Naive B cell (primary cell): ENCODE measurements at regions not wholly inside any gene's neighbourhood (a gene's known extent, or its start where the extent isn't known, plus 50 kb on each side); places are given as distances from the start of the nearest gene placed in this dataset.

ENCODE experiments used
- ATAC-seq, 2 donors: fragments of 150-1000 bp; cut with Tn5 transposase; 2 replicates each; pipeline ENCODE4 v1.10.0; 2021; ENCODE audit warnings: low read depth in 2 of 2, mild to moderate bottlenecking in 2 of 2, moderate library complexity in 2 of 2
- DNase-seq: peaks from one replicate; pipeline ENCODE4 v3.0.0; 2022
- H3K27ac Mint-ChIP-seq, 6 donors: one replicate each; pipeline ENCODE4 v1.8.0; 2020 to 2022; ENCODE audit warnings: mild to moderate bottlenecking in 6 of 6, mixed read lengths in 6 of 6, moderate library complexity in 5 of 6, inconsistent platforms in 2 of 6
- H3K27me3 Mint-ChIP-seq, 3 donors: one replicate each; pipeline ENCODE4 v1.8.0; 2021 to 2022; ENCODE audit warnings: mixed read lengths in 3 of 3, mild to moderate bottlenecking in 1 of 3
- H3K36me3 Mint-ChIP-seq, 2 donors: one replicate each; pipeline ENCODE4 v1.8.0; 2020 to 2022; ENCODE audit warnings: mixed read lengths in 2 of 2, inconsistent platforms in 1 of 2, mild to moderate bottlenecking in 1 of 2
- H3K4me1 Mint-ChIP-seq, 3 donors: one replicate each; pipeline ENCODE4 v1.8.0; 2020 to 2022; ENCODE audit warnings: mixed read lengths in 3 of 3, inconsistent platforms in 1 of 3, mild to moderate bottlenecking in 1 of 3, moderate library complexity in 1 of 3
- H3K4me3 Mint-ChIP-seq, 8 donors: one replicate each; pipeline ENCODE4 v1.8.0; 2020 to 2022; ENCODE audit warnings: mild to moderate bottlenecking in 8 of 8, mixed read lengths in 8 of 8, moderate library complexity in 8 of 8, inconsistent platforms in 2 of 8
- H3K9me3 Mint-ChIP-seq, 7 donors: one replicate each; pipeline ENCODE4 v1.8.0; 2020 to 2022; ENCODE audit warnings: mixed read lengths in 7 of 7, mild to moderate bottlenecking in 5 of 7, inconsistent platforms in 2 of 7, moderate library complexity in 1 of 7

- no peaks in the 10 kb centered on the region for H3K36me3 Mint-ChIP-seq
- no peak overlapping the region for H3K4me3 Mint-ChIP-seq
- H3K27me3 Mint-ChIP-seq = no peaks in the 10 kb centered on the region
- ATAC-seq (no peak), DNase-seq (no peak)
- H3K9me3 Mint-ChIP-seq = peaks cover 0 to 7% (median 2%) of the 10 kb centered on the region in 7 donors
- H3K4me1 Mint-ChIP-seq = no peaks in the 10 kb centered on the region
- H3K27ac Mint-ChIP-seq = no peak overlapping the region
Observed at GRCh38 chr5:117788596-117788995, 1199.8 kb downstream of the DTWD2 start.

- Mint-ChIP-seq H3K9me3 (peaks cover 5 to 12% (median 8%) of the 10 kb centered on the region in 7 donors), H3K4me1 (no peaks in the 10 kb centered on the region)
Observed at GRCh38 chr5:117779171-117779570, 1204.5 kb upstream of the SEMA6A start.

GRCh38 chr5:117776977-117777376 lies 1202.4 kb upstream of the SEMA6A start:
- no peaks in the 10 kb centered on the region for H3K4me1 Mint-ChIP-seq
- DNase-seq (no peak), ATAC-seq (no peak)
- H3K4me3 Mint-ChIP-seq = no peak overlapping the region
- no peaks in the 10 kb centered on the region for H3K36me3 Mint-ChIP-seq
- peak overlapping the region in 1 of 6 donors; percentile 1 for H3K27ac Mint-ChIP-seq
- peaks cover 3 to 14% (median 10%) of the 10 kb centered on the region in 7 donors for H3K9me3 Mint-ChIP-seq
- H3K27me3 Mint-ChIP-seq = no peaks in the 10 kb centered on the region

More at GRCh38 chr5:117779171-117779570, 1204.5 kb upstream of the SEMA6A start:
- H3K4me3 Mint-ChIP-seq = no peak overlapping the region
- no peaks in the 10 kb centered on the region for H3K36me3 Mint-ChIP-seq
- H3K27ac Mint-ChIP-seq = no peak overlapping the region
- DNase-seq (no peak), ATAC-seq (no peak)
- H3K27me3 Mint-ChIP-seq = no peaks in the 10 kb centered on the region

GRCh38 chr5:117769877-117770276 lies 1195.3 kb upstream of the SEMA6A start:
- Mint-ChIP-seq H3K36me3 (no peaks in the 10 kb centered on the region), H3K27me3 (no peaks in the 10 kb centered on the region), H3K4me3 (no peak overlapping the region), H3K4me1 (no peaks in the 10 kb centered on the region), H3K27ac (no peak overlapping the region), H3K9me3 (peaks cover 3 to 19% (median 10%) of the 10 kb centered on the region in 7 donors)
- no peak for DNase-seq
- no peak for ATAC-seq

GRCh38 chr5:117763271-117763670 lies 1188.6 kb upstream of the SEMA6A start:
- H3K27ac Mint-ChIP-seq = no peak overlapping the region
- H3K9me3 Mint-ChIP-seq = peaks cover 0 to 4% (median 0%) of the 10 kb centered on the region in 7 donors
- DNase-seq (no peak), ATAC-seq (no peak)
- H3K4me3 Mint-ChIP-seq = no peak overlapping the region
- H3K36me3 Mint-ChIP-seq = no peaks in the 10 kb centered on the region
- no peaks in the 10 kb centered on the region for H3K27me3 Mint-ChIP-seq
- no peaks in the 10 kb centered on the region for H3K4me1 Mint-ChIP-seq

- DNase-seq = no peak
- Mint-ChIP-seq H3K9me3 (peaks cover 0 to 4% (median 0%) of the 10 kb centered on the region in 7 donors), H3K27me3 (no peaks in the 10 kb centered on the region), H3K4me3 (no peak overlapping the region), H3K36me3 (no peaks in the 10 kb centered on the region), H3K4me1 (no peaks in the 10 kb centered on the region), H3K27ac (no peak overlapping the region)
- no peak for ATAC-seq
Observed at GRCh38 chr5:117761186-117761585, 1186.6 kb upstream of the SEMA6A start.

GRCh38 chr5:117759849-117760499 lies 1185.4 kb upstream of the SEMA6A start:
- Mint-ChIP-seq H3K4me3 (no peak overlapping the region), H3K9me3 (peaks cover 0 to 4% (median 0%) of the 10 kb centered on the region in 7 donors), H3K4me1 (no peaks in the 10 kb centered on the region), H3K27me3 (no peaks in the 10 kb centered on the region), H3K27ac (no peak overlapping the region), H3K36me3 (no peaks in the 10 kb centered on the region)
- DNase-seq (no peak), ATAC-seq (no peak)

GRCh38 chr5:117752403-117752802 lies 1177.8 kb upstream of the SEMA6A start:
- ATAC-seq (no peak), DNase-seq (no peak)
- Mint-ChIP-seq H3K27me3 (no peaks in the 10 kb centered on the region), H3K9me3 (peaks cover 0 to 6% (median under 1%) of the 10 kb centered on the region in 7 donors), H3K27ac (no peak overlapping the region), H3K4me3 (no peak overlapping the region), H3K36me3 (no peaks in the 10 kb centered on the region), H3K4me1 (no peaks in the 10 kb centered on the region)

GRCh38 chr5:117748336-117748735 lies 1173.7 kb upstream of the SEMA6A start:
- no peak for ATAC-seq
- H3K27ac Mint-ChIP-seq = no peak overlapping the region
- no peaks in the 10 kb centered on the region for H3K4me1 Mint-ChIP-seq
- peaks cover 0 to 6% (median 2%) of the 10 kb centered on the region in 7 donors for H3K9me3 Mint-ChIP-seq
- no peaks in the 10 kb centered on the region for H3K27me3 Mint-ChIP-seq
- no peak for DNase-seq
- no peaks in the 10 kb centered on the region for H3K36me3 Mint-ChIP-seq
- H3K4me3 Mint-ChIP-seq = no peak overlapping the region

- Mint-ChIP-seq H3K4me3 (no peak overlapping the region), H3K27ac (no peak overlapping the region)
- ATAC-seq = no peak
Observed at GRCh38 chr5:117743337-117743736, 1168.7 kb upstream of the SEMA6A start.

GRCh38 chr5:117741655-117742206 lies 1167.1 kb upstream of the SEMA6A start:
- H3K4me3 Mint-ChIP-seq = no peak overlapping the region
- ATAC-seq = no peak
- no peaks in the 10 kb centered on the region for H3K36me3 Mint-ChIP-seq
- no peak overlapping the region for H3K27ac Mint-ChIP-seq
- no peaks in the 10 kb centered on the region for H3K27me3 Mint-ChIP-seq
- H3K9me3 Mint-ChIP-seq = peaks cover 0 to 8% (median 3%) of the 10 kb centered on the region in 7 donors
- no peak for DNase-seq
- H3K4me1 Mint-ChIP-seq = no peaks in the 10 kb centered on the region

More at GRCh38 chr5:117743337-117743736, 1168.7 kb upstream of the SEMA6A start:
- H3K27me3 Mint-ChIP-seq = no peaks in the 10 kb centered on the region
- H3K9me3 Mint-ChIP-seq = peaks cover 0 to 6% (median 0%) of the 10 kb centered on the region in 7 donors
- H3K4me1 Mint-ChIP-seq = no peaks in the 10 kb centered on the region
- no peaks in the 10 kb centered on the region for H3K36me3 Mint-ChIP-seq
- DNase-seq = no peak

GRCh38 chr5:117740268-117740667 lies 1165.6 kb upstream of the SEMA6A start:
- no peaks in the 10 kb centered on the region for H3K36me3 Mint-ChIP-seq
- DNase-seq = no peak
- no peaks in the 10 kb centered on the region for H3K27me3 Mint-ChIP-seq
- ATAC-seq = no peak
- H3K4me1 Mint-ChIP-seq = no peaks in the 10 kb centered on the region
- H3K4me3 Mint-ChIP-seq = no peak overlapping the region
- H3K27ac Mint-ChIP-seq = no peak overlapping the region
- peaks cover 0 to 8% (median 3%) of the 10 kb centered on the region in 7 donors for H3K9me3 Mint-ChIP-seq

GRCh38 chr5:117738571-117738970 lies 1163.9 kb upstream of the SEMA6A start:
- Mint-ChIP-seq H3K27me3 (no peaks in the 10 kb centered on the region), H3K27ac (no peak overlapping the region), H3K4me1 (no peaks in the 10 kb centered on the region), H3K9me3 (peaks cover 0 to 8% (median 2%) of the 10 kb centered on the region in 7 donors), H3K36me3 (no peaks in the 10 kb centered on the region), H3K4me3 (no peak overlapping the region)
- ATAC-seq = no peak
- DNase-seq = no peak

- Mint-ChIP-seq H3K27me3 (no peaks in the 10 kb centered on the region), H3K27ac (no peak overlapping the region), H3K4me1 (no peaks in the 10 kb centered on the region), H3K9me3 (peaks cover 0 to 8% (median 3%) of the 10 kb centered on the region in 7 donors), H3K36me3 (no peaks in the 10 kb centered on the region), H3K4me3 (no peak overlapping the region)
- DNase-seq (no peak), ATAC-seq (no peak)
Observed at GRCh38 chr5:117736698-117737097, 1162.1 kb upstream of the SEMA6A start.
